ENCODE measurements at regions not wholly inside any gene's neighbourhood (a gene's known extent, or its start where the extent isn't known, plus 50 kb on each side); places are given as distances from the start of the nearest gene placed in this dataset.

DNA sequence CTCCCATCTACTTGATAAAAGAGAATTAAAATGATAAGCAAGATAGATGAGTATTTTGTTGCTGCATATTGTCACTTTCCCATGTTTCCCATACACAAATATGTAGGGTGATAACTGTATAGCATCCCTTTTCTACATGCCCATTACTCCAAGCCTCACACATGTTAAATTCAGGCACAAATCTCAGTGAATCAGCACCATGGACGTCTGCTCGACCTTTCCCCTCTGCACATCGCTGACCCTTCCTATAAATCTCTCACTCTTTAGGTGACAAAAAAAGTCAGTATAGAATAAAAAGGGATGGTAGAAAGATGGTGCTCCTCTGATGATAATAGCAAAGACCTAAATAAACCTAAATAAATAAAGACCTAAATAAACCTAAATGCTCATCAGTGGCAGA is 1097.7 kb upstream of the C9orf72 start:
- no peak for TF ChIP-seq CTCF (IDR thresholded peaks at IDR 0.05; ENCODE audit: low read depth, low read length, poor library complexity, severe bottlenecking)
- TF ChIP-seq EZH2phosphoT487 (IDR thresholded peaks at IDR 0.05; ENCODE audit: borderline replicate concordance, low read length) = no peak

Measured in DOHH2 (cell line).